GM23248 (cell line): ENCODE measurements at regions not wholly inside any gene's neighbourhood (a gene's known extent, or its start where the extent isn't known, plus 50 kb on each side); places are given as distances from the start of the nearest gene placed in this dataset.
"Not testable (repeated sequence)": the region's sequence is repeated elsewhere in the genome, so short reads cannot be mapped to it uniquely, and the experiment has no call there.

Experiments
- DNase-seq: peaks from one replicate; pipeline ENCODE4 v3.0.0-alpha.2; 2015
- H2AFZ ChIP-seq: fragments of 200-600 bp; sonication (generic); 2 replicates; pipeline ENCODE4 v1.6.1; 2016; ENCODE audit warnings: antibody characterized with exemption
- H3F3A ChIP-seq: fragments of 200-600 bp; sonication (generic); 2 replicates; pipeline ENCODE4 v1.6.1; 2016; ENCODE audit warnings: mild to moderate bottlenecking, antibody characterized with exemption, mixed run types; ENCODE audit not compliant: insufficient read depth
- H3K27ac ChIP-seq: fragments of 200-600 bp; sonication (generic); 2 replicates; pipeline ENCODE4 v1.5.1; 2016; ENCODE audit warnings: mild to moderate bottlenecking
- H3K27me3 ChIP-seq: fragments of 200-600 bp; sonication (generic); replicated peaks from 2 replicates; pipeline ENCODE4 v1.6.1; 2016; ENCODE audit warnings: mild to moderate bottlenecking; ENCODE audit not compliant: insufficient read depth
- H3K36me3 ChIP-seq: fragments of 200-600 bp; sonication (generic); 2 replicates; pipeline ENCODE4 v1.6.1; 2016; ENCODE audit warnings: low read depth, mild to moderate bottlenecking
- H3K4me1 ChIP-seq: fragments of 200-600 bp; sonication (generic); 2 replicates; pipeline ENCODE4 v1.6.1; 2016; ENCODE audit warnings: mild to moderate bottlenecking; ENCODE audit not compliant: insufficient read depth
- H3K4me2 ChIP-seq: fragments of 200-600 bp; sonication (generic); one replicate; pipeline ENCODE4 v1.6.1; 2016; ENCODE audit warnings: mild to moderate bottlenecking; ENCODE audit not compliant: unreplicated experiment
- H3K4me3 ChIP-seq: fragments of 200-600 bp; sonication (generic); 2 replicates; pipeline ENCODE4 v1.5.1; 2016; ENCODE audit warnings: mild to moderate bottlenecking
- H3K79me2 ChIP-seq: fragments of 200-600 bp; sonication (generic); 2 replicates; pipeline ENCODE4 v1.6.1; 2016; ENCODE audit warnings: mild to moderate bottlenecking; ENCODE audit not compliant: insufficient read depth
- H3K9ac ChIP-seq: fragments of 200-600 bp; sonication (generic); 2 replicates; pipeline ENCODE4 v1.6.1; 2016; ENCODE audit warnings: mild to moderate bottlenecking
- H3K9me2 ChIP-seq: fragments of 200-600 bp; sonication (generic); 2 replicates; pipeline ENCODE4 v1.6.1; 2016; ENCODE audit warnings: mixed run types, mild to moderate bottlenecking, moderate library complexity; ENCODE audit not compliant: insufficient read depth
- H3K9me3 ChIP-seq: fragments of 200-600 bp; sonication (generic); one replicate; pipeline ENCODE4 v1.6.1; 2017; ENCODE audit warnings: low read depth
- H4K20me1 ChIP-seq: fragments of 200-600 bp; sonication (generic); 2 replicates; pipeline ENCODE4 v1.6.0; 2016; ENCODE audit not compliant: insufficient read depth
- EZH2 ChIP-seq: fragments of 200-600 bp; sonication (generic); IDR thresholded peaks from 2 replicates; pipeline ENCODE4 v1.6.1; 2018; ENCODE audit warnings: antibody characterized with exemption, mild to moderate bottlenecking; ENCODE audit not compliant: insufficient read depth, poor library complexity, severe bottlenecking
- EZH2phosphoT487 ChIP-seq: fragments of 200-600 bp; sonication (generic); IDR thresholded peaks from 2 replicates; pipeline ENCODE4 v1.6.1; 2018; ENCODE audit warnings: antibody characterized with exemption, moderate library complexity, mild to moderate bottlenecking, low read depth; ENCODE audit not compliant: insufficient read depth
- WGBS, 2 experiments: methylation state at CpG; one replicate each; pipeline ENCODE4 v1.1.6; 2015 to 2017; ENCODE audit warnings: low lambda C conversion rate in 2 of 2, low coverage in 1 of 2; ENCODE audit errors: missing lambda C conversion rate in 2 of 2; 5-methylcytosine and 5-hydroxymethylcytosine counted together
- in situ Hi-C: fragments of 300-500 bp; cut with MboI; formaldehyde crosslinking; loops from 2 replicates; pipeline ENCODE4 v1.15.0; 2020

DNA sequence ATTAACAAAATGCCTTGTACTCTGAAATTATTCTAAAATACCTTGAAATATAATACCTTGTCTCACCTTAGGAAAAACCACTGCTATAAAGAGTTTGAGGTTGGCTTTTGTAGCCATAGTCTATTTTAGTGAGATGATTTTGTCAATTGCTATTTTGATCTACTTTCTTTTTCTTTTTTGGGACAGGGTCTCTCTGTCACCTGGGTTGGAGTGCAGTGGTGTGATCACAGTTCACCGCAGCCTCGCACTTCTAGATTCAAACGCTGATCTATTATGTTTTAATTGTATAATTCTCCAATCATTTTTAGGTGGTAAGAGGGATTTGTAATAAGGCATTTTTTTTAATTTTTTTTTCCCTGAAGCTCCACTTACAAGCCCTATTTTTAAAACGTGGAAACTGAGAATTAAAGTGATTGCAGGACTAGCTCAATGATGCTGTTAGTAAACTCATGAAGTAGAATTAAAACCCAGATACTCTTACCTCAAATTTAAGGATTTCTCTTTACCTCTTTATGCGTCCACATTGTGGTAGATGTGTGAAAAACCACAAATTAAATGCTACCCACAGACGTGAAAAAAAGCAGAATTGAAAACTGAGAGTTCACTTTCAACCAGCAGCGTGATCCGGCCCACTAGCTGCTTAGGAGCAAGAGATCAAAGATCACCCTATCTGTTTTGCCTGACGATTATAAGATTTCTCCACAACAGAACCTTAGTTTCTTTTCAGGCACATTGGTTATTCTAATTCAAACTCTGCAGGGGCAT is 384.2 kb downstream of the CGGBP1 start:
- Histone ChIP-seq H3F3A (no peaks in the 10 kb centered on the region), H4K20me1 (no peaks in the 10 kb centered on the region), H3K36me3 (no peaks in the 10 kb centered on the region), H3K9me3 (no peaks in the 10 kb centered on the region), H3K9ac (no peak overlapping the region), H3K27ac (no peak overlapping the region), H3K9me2 (no peaks in the 10 kb centered on the region), H2AFZ (no peak overlapping the region), H3K79me2 (no peaks in the 10 kb centered on the region), H3K4me1 (no peaks in the 10 kb centered on the region), H3K4me3 (no peak overlapping the region), H3K27me3 (no peaks in the 10 kb centered on the region), H3K4me2 (no peak overlapping the region)
- in situ Hi-C loops, result no loop called here
- no peak for DNase-seq
- TF ChIP-seq EZH2phosphoT487 (no peak), EZH2 (no peak)
- WGBS, 2 experiments, result 35 to 36% methylated on average over 9 of the region's 9 CpGs

DNA sequence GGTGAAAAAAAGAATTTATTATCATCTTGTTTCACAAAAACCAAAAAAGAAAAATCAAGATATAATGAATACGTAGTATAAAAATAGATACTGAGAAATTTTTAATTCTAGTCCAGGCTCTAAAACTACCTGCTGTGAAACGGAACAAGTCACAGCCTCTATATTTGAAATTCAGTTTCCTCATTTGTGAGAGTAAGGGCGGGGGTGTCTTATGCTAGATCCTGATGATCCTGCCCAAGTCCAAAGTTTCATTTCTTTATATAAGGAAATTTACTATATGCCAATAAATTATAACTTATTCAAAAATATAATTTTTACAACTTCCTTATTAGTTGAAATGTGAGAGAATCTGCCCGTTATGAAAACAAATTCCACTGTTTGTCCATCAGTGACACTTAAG is 385.7 kb downstream of the CGGBP1 start:
- in situ Hi-C loops, result no loop called here
- 20 to 24% methylated on average over 4 of the region's 4 CpGs for WGBS, 2 experiments

DNA sequence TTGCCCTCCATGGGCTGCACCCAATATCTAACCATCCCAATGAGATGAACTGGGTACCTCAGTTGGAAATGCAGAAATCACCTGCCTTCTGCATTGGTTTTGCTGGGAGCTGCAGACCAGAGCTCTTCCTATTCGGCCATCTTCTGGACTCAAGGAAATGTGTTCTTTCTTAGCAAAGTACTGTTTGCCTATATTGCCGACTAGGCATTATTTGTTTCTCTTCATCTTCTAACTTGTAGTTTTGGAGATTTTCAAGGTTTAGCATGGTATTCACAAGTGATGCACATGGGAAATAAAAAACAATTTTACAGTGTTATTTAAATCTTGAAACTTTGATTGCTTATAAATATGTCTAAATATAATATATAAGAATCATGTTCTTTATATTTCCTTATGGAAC is 377.8 kb upstream of the POU1F1 start:
- 23 to 33% methylated on average over 2 of the region's 2 CpGs for WGBS, 2 experiments
- no peaks in the 10 kb centered on the region for H3K79me2 ChIP-seq
- H3K9ac ChIP-seq, result no peak overlapping the region
- no peak overlapping the region for H3K4me3 ChIP-seq
- DNase-seq, result no peak
- H4K20me1 ChIP-seq, result no peaks in the 10 kb centered on the region
- no peak for TF ChIP-seq EZH2phosphoT487
- TF ChIP-seq EZH2, result no peak
- no peaks in the 10 kb centered on the region for H3K9me2 ChIP-seq
- no peaks in the 10 kb centered on the region for H3K9me3 ChIP-seq
- no peak overlapping the region for H3K4me2 ChIP-seq
- H3F3A ChIP-seq, result no peaks in the 10 kb centered on the region
- H3K4me1 ChIP-seq, result no peaks in the 10 kb centered on the region
- H3K36me3 ChIP-seq, result no peaks in the 10 kb centered on the region
- no peaks in the 10 kb centered on the region for H3K27me3 ChIP-seq
- no peak overlapping the region for H2AFZ ChIP-seq
- in situ Hi-C loops, result no loop called here
- no peak overlapping the region for H3K27ac ChIP-seq

More for the DNA sequence above, 385.7 kb downstream of the CGGBP1 start:
- Histone ChIP-seq H3K9me2 (no peaks in the 10 kb centered on the region), H3K4me3 (no peak overlapping the region), H3K9me3 (no peaks in the 10 kb centered on the region), H3K36me3 (no peaks in the 10 kb centered on the region), H4K20me1 (no peaks in the 10 kb centered on the region), H3K27ac (no peak overlapping the region), H3K4me2 (no peak overlapping the region), H3K79me2 (no peaks in the 10 kb centered on the region), H3K9ac (no peak overlapping the region), H2AFZ (no peak overlapping the region), H3K4me1 (no peaks in the 10 kb centered on the region), H3K27me3 (no peaks in the 10 kb centered on the region), H3F3A (no peaks in the 10 kb centered on the region)
- TF ChIP-seq EZH2, result no peak
- TF ChIP-seq EZH2phosphoT487, result no peak
- no peak for DNase-seq

- in situ Hi-C loops, H3K4me2 ChIP-seq, H3K27me3 ChIP-seq, H3K9ac ChIP-seq, DNase-seq, H2AFZ ChIP-seq, H3K9me2 ChIP-seq, H3K27ac ChIP-seq, H3K36me3 ChIP-seq, H4K20me1 ChIP-seq, H3K4me3 ChIP-seq, H3K79me2 ChIP-seq, H3F3A ChIP-seq, H3K4me1 ChIP-seq, H3K9me3 ChIP-seq: not testable (repeated sequence)
- WGBS, 2 experiments, result 23 to 26% methylated on average over 3 of the region's 3 CpGs
Measured at GRCh38 chr3:87653138-87653537, 376.8 kb upstream of the POU1F1 start.

- in situ Hi-C loops, result no loop called here
- no peaks in the 10 kb centered on the region for H3K9me2 ChIP-seq
- no peaks in the 10 kb centered on the region for H3K4me1 ChIP-seq
- H3K9me3 ChIP-seq, result no peaks in the 10 kb centered on the region
- no peaks in the 10 kb centered on the region for H3K27me3 ChIP-seq
- WGBS, 2 experiments, result 29 to 42% methylated on average over 1 of the region's 1 CpG
- H2AFZ ChIP-seq, result no peak overlapping the region
- H3K4me3 ChIP-seq, result no peak overlapping the region
- no peak for DNase-seq
- no peak for TF ChIP-seq EZH2
- no peak for TF ChIP-seq EZH2phosphoT487
- no peaks in the 10 kb centered on the region for H3F3A ChIP-seq
- H4K20me1 ChIP-seq, result no peaks in the 10 kb centered on the region
- H3K36me3 ChIP-seq, result no peaks in the 10 kb centered on the region
- no peaks in the 10 kb centered on the region for H3K79me2 ChIP-seq
- H3K27ac ChIP-seq, result no peak overlapping the region
- H3K4me2 ChIP-seq, result no peak overlapping the region
- H3K9ac ChIP-seq, result no peak overlapping the region
Measured at GRCh38 chr3:87634426-87634825, 358.0 kb upstream of the POU1F1 start.
